NK-92 treated with Interleukin-12 subunit alpha and Interleukin-12 subunit beta, amount 100 ng/mL, for 24 hours (cell line): ENCODE measurements at regions not wholly inside any gene's neighbourhood (a gene's known extent, or its start where the extent isn't known, plus 50 kb on each side); places are given as distances from the start of the nearest gene placed in this dataset.

ENCODE experiments used
- DNase-seq: peaks from one replicate; lab custom pipeline; 2025; lab: John Stamatoyannopoulos, UW

GRCh38 chr11:80157447-80157846 lies 716.6 kb upstream of the TENM4 start:
- no peak for DNase-seq

GRCh38 chr11:80156062-80156461 lies 715.2 kb upstream of the TENM4 start:
- no peak for DNase-seq

- DNase-seq, result no peak
These were observed 714.7 kb upstream of the TENM4 start for GRCh38 chr11:80155412-80156017.

GRCh38 chr11:80146232-80146631 lies 705.4 kb upstream of the TENM4 start:
- no peak for DNase-seq

GRCh38 chr11:80144897-80145594 lies 704.2 kb upstream of the TENM4 start:
- no peak for DNase-seq

GRCh38 chr11:80136991-80137390 lies 696.2 kb upstream of the TENM4 start:
- no peak for DNase-seq

- no peak for DNase-seq
These were observed 688.6 kb upstream of the TENM4 start for GRCh38 chr11:80129396-80129795.

GRCh38 chr11:80122211-80122610 lies 681.4 kb upstream of the TENM4 start:
- no peak for DNase-seq

GRCh38 chr11:80118073-80118472 lies 677.2 kb upstream of the TENM4 start:
- DNase-seq, result no peak

GRCh38 chr11:80116796-80117195 lies 676.0 kb upstream of the TENM4 start:
- DNase-seq, result no peak

- no peak for DNase-seq
These were observed 668.8 kb upstream of the TENM4 start for GRCh38 chr11:80109652-80110051.

- DNase-seq, result no peak
These were observed 668.2 kb upstream of the TENM4 start for GRCh38 chr11:80109031-80109430.

GRCh38 chr11:80107415-80107814 lies 666.6 kb upstream of the TENM4 start:
- no peak for DNase-seq

- DNase-seq, result no peak
These were observed 663.4 kb upstream of the TENM4 start for GRCh38 chr11:80104191-80104590.

GRCh38 chr11:80103142-80103859 lies 662.5 kb upstream of the TENM4 start:
- no peak for DNase-seq

GRCh38 chr11:80097146-80097545 lies 656.3 kb upstream of the TENM4 start:
- DNase-seq, result no peak

GRCh38 chr11:80096736-80097135 lies 655.9 kb upstream of the TENM4 start:
- DNase-seq, result no peak

GRCh38 chr11:80086496-80087055 lies 645.7 kb upstream of the TENM4 start:
- DNase-seq, result no peak

GRCh38 chr11:80085563-80085962 lies 644.7 kb upstream of the TENM4 start:
- DNase-seq, result no peak

GRCh38 chr11:80084608-80085007 lies 643.8 kb upstream of the TENM4 start:
- DNase-seq, result no peak

- DNase-seq, result no peak
These were observed 642.7 kb upstream of the TENM4 start for GRCh38 chr11:80083531-80083951.

- no peak for DNase-seq
These were observed 641.6 kb upstream of the TENM4 start for GRCh38 chr11:80082406-80082805.

- no peak for DNase-seq
These were observed 636.3 kb upstream of the TENM4 start for GRCh38 chr11:80077113-80077512.
